HEK293 (cell line): ENCODE measurements at regions not wholly inside any gene's neighbourhood (a gene's known extent, or its start where the extent isn't known, plus 50 kb on each side); places are given as distances from the start of the nearest gene placed in this dataset.

Experiments used
- CTCF ChIA-PET: fragments of 350-600 bp; formaldehyde crosslinking; extraction: SDS; loops from one replicate; lab custom pipeline; 2021; ENCODE audit warnings: antibody characterized with exemption; lab: Yijun Ruan, JAX
- POLR2A ChIA-PET: fragments of 300-600 bp; formaldehyde crosslinking; extraction: SDS; loops from one replicate; lab custom pipeline; 2020; ENCODE audit warnings: antibody characterized with exemption, inconsistent platforms; lab: Yijun Ruan, JAX
- H3K27ac ChIP-seq: fragments of 200-500 bp; sonication (Bioruptor generic); 2 replicates; pipeline ENCODE4 v1.5.1; 2014; ENCODE audit warnings: low read depth, low read length, control low read depth, inconsistent platforms; ENCODE audit errors: extremely low read depth
- H3K36me3 ChIP-seq, 2 experiments: fragments of 200-500 bp in 1 of 2; sonication (Bioruptor generic) in 1 of 2; 1 replicate in 1 of 2; 2 replicates in 1 of 2; pipeline ENCODE4 v1.5.1; 2014 to 2017; ENCODE audit warnings: inconsistent platforms in 2 of 2, low read length in 2 of 2; ENCODE audit not compliant: control insufficient read depth in 2 of 2, insufficient read depth in 1 of 2
- H3K4me1 ChIP-seq: fragments of 200-500 bp; sonication (Bioruptor generic); 2 replicates; pipeline ENCODE4 v1.5.1; 2014; ENCODE audit warnings: mild to moderate bottlenecking, low read length, inconsistent platforms; ENCODE audit not compliant: control insufficient read depth, insufficient read depth
- H3K4me3 ChIP-seq: 2 replicates; pipeline ENCODE4 v1.5.1; 2011; ENCODE audit warnings: low read depth, mild to moderate bottlenecking, control low read depth, low read length, moderate library complexity
- H3K9me3 ChIP-seq: fragments of 200-500 bp; sonication (Bioruptor generic); 2 replicates; pipeline ENCODE4 v1.5.1; 2014; ENCODE audit warnings: low read depth, low read length, inconsistent platforms; ENCODE audit not compliant: control insufficient read depth, insufficient read depth
- KLF7 ChIP-seq: fragments of 450-650 bp; formaldehyde crosslinking; IDR thresholded peaks from 2 replicates; pipeline ENCODE4 v1.5.1; 2016; ENCODE audit warnings: missing biosample characterization, missing genetic modification characterization, borderline replicate concordance
- PRDM1 ChIP-seq: fragments of 450-650 bp; formaldehyde crosslinking; IDR thresholded peaks from 2 replicates; pipeline ENCODE4; 2016; ENCODE audit warnings: missing biosample characterization, missing genetic modification characterization
- SALL2 ChIP-seq: fragments of 450-650 bp; formaldehyde crosslinking; IDR thresholded peaks from 2 replicates; pipeline ENCODE4 v1.5.0; 2017; ENCODE audit warnings: missing biosample characterization, mild to moderate bottlenecking, missing genetic modification characterization, borderline replicate concordance
- TRIM28 ChIP-seq: IDR thresholded peaks from 2 replicates; pipeline ENCODE4 v1.6.1; 2011; ENCODE audit warnings: low read length, control low read depth, borderline replicate concordance
- ZBTB21 ChIP-seq: fragments of 450-650 bp; formaldehyde crosslinking; IDR thresholded peaks from 2 replicates; pipeline ENCODE4 v1.5.1; 2017; ENCODE audit warnings: missing biosample characterization, missing genetic modification characterization
- ZFP3 ChIP-seq: fragments of 450-650 bp; formaldehyde crosslinking; IDR thresholded peaks from 2 replicates; pipeline ENCODE4 v1.5.1; 2016; ENCODE audit warnings: low read depth, missing biosample characterization, missing genetic modification characterization
- ZNF169 ChIP-seq: fragments of 450-650 bp; formaldehyde crosslinking; IDR thresholded peaks from 2 replicates; pipeline ENCODE4 v1.5.1; 2016; ENCODE audit warnings: missing biosample characterization, missing genetic modification characterization
- ZNF184 ChIP-seq: fragments of 450-650 bp; IDR thresholded peaks from 2 replicates; pipeline ENCODE4 v1.5.1; 2018; ENCODE audit warnings: missing biosample characterization, mild to moderate bottlenecking, missing genetic modification characterization
- ZNF2 ChIP-seq: fragments of 450-650 bp; formaldehyde crosslinking; IDR thresholded peaks from 2 replicates; pipeline ENCODE4 v1.5.1; 2016; ENCODE audit warnings: missing biosample characterization, missing genetic modification characterization
- ZNF23 ChIP-seq: fragments of 450-650 bp; formaldehyde crosslinking; IDR thresholded peaks from 2 replicates; pipeline ENCODE4 v1.5.1; 2016; ENCODE audit warnings: missing biosample characterization, missing genetic modification characterization, borderline replicate concordance
- ZNF335 ChIP-seq: fragments of 450-650 bp; formaldehyde crosslinking; conservative IDR thresholded peaks from 2 replicates; pipeline ENCODE4 v1.5.1; 2016; ENCODE audit warnings: missing biosample characterization, missing genetic modification characterization
- ZNF366 ChIP-seq: fragments of 450-650 bp; formaldehyde crosslinking; conservative IDR thresholded peaks from 2 replicates; pipeline ENCODE4 v1.5.1; 2016; ENCODE audit warnings: missing biosample characterization, missing genetic modification characterization
- ZNF423 ChIP-seq: fragments of 450-650 bp; formaldehyde crosslinking; IDR thresholded peaks from 2 replicates; pipeline ENCODE4 v1.5.1; 2016; ENCODE audit warnings: missing biosample characterization, missing genetic modification characterization
- ZNF433 ChIP-seq: fragments of 450-650 bp; formaldehyde crosslinking; IDR thresholded peaks from 2 replicates; pipeline ENCODE4 v1.5.1; 2016; ENCODE audit warnings: missing biosample characterization, missing genetic modification characterization, low read depth
- ZNF510 ChIP-seq: fragments of 450-650 bp; formaldehyde crosslinking; IDR thresholded peaks from 2 replicates; pipeline ENCODE4 v1.5.1; 2018; ENCODE audit warnings: mild to moderate bottlenecking, missing genetic modification characterization, missing biosample characterization; ENCODE audit not compliant: insufficient replicate concordance
- ZNF514 ChIP-seq: fragments of 450-650 bp; formaldehyde crosslinking; IDR thresholded peaks from 2 replicates; pipeline ENCODE4 v1.5.1; 2016; ENCODE audit warnings: missing biosample characterization, missing genetic modification characterization
- ZNF560 ChIP-seq: fragments of 450-650 bp; formaldehyde crosslinking; IDR thresholded peaks from 2 replicates; pipeline ENCODE4 v1.5.1; 2017; ENCODE audit warnings: missing biosample characterization, missing genetic modification characterization, borderline replicate concordance
- ZNF596 ChIP-seq: fragments of 450-650 bp; IDR thresholded peaks from 2 replicates; pipeline ENCODE4 v1.5.0; 2018; ENCODE audit warnings: missing biosample characterization, mild to moderate bottlenecking, missing genetic modification characterization, moderate library complexity
- ZNF664 ChIP-seq: fragments of 450-650 bp; formaldehyde crosslinking; IDR thresholded peaks from 2 replicates; pipeline ENCODE4 v1.5.1; 2016; ENCODE audit warnings: missing biosample characterization, missing genetic modification characterization
- ZNF670 ChIP-seq: fragments of 450-650 bp; formaldehyde crosslinking; IDR thresholded peaks from 2 replicates; pipeline ENCODE4 v1.5.1; 2016; ENCODE audit warnings: missing biosample characterization, missing genetic modification characterization, low read depth
- ZNF791 ChIP-seq: fragments of 450-650 bp; formaldehyde crosslinking; IDR thresholded peaks from 2 replicates; pipeline ENCODE4 v1.5.1; 2016; ENCODE audit warnings: missing biosample characterization, missing genetic modification characterization
- ZNF830 ChIP-seq: fragments of 450-650 bp; IDR thresholded peaks from 2 replicates; pipeline ENCODE4 v1.5.0; 2018; ENCODE audit warnings: missing biosample characterization, missing genetic modification characterization, low read depth, mild to moderate bottlenecking, moderate library complexity
- TF ChIP-seq, protein P1 (sequence below): fragments of 450-650 bp; formaldehyde crosslinking; IDR thresholded peaks from 2 replicates; pipeline ENCODE4 v1.5.1; 2016; ENCODE audit warnings: missing biosample characterization, missing genetic modification characterization
- TF ChIP-seq, protein P2 (sequence below): fragments of 450-650 bp; formaldehyde crosslinking; IDR thresholded peaks from 2 replicates; pipeline ENCODE4 v1.5.1; 2017; ENCODE audit warnings: missing biosample characterization, missing genetic modification characterization
- TF ChIP-seq, protein P3 (sequence below): fragments of 450-650 bp; formaldehyde crosslinking; IDR thresholded peaks from 2 replicates; pipeline ENCODE4 v1.5.1; 2017; ENCODE audit warnings: missing biosample characterization, missing genetic modification characterization

DNA sequence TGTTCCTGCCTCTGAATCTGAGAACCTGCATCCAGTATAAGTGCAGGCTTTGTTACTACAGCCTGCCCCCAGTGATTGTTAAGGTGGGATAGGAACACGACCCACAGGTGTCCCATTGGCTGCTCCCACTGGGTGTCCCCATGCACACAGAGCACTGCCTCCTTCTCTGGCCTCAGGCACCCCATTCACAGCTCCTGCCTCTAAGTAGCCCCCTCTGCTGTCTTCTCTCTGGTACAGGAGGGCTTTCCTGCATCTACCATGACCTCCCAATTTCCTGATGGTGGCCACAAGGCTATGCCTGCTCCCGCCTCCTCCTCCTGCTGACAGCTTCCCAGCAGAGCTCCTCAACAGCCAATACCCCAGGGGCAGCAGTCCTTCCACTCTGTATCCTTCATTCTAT lies 238.6 kb upstream of the TMC3 start:
- no peaks in the 10 kb centered on the region for H3K9me3 ChIP-seq

GRCh38 chr15:81611679-81612078 lies 237.7 kb upstream of the TMC3 start:
- Histone ChIP-seq H3K36me3 (no peaks in the 10 kb centered on the region), H3K27ac (no peak overlapping the region), H3K4me1 (peaks cover 8% of the 10 kb centered on the region), H3K4me3 (no peak overlapping the region), H3K9me3 (no peaks in the 10 kb centered on the region)
- CTCF ChIA-PET = interaction anchor here (0.6 kb wide), 1 partner anchor 1154 kb away, joined by 4 read pairs; no protein-coding TSS in a partner anchor
- peak; percentile 51; the same call in 1 of the 2 replicates for TF ChIP-seq ZNF664 (tag by site-specific recombination)
- TF ChIP-seq ZNF510 (tag by site-specific recombination) = no peak
- POLR2A ChIA-PET = no interaction called here

More for the DNA sequence above, 238.6 kb upstream of the TMC3 start:
- H3K36me3 ChIP-seq = no peaks in the 10 kb centered on the region
- no peak overlapping the region for H3K4me3 ChIP-seq
- peaks cover 8% of the 10 kb centered on the region for H3K4me1 ChIP-seq
- TF ChIP-seq, protein P1, sequence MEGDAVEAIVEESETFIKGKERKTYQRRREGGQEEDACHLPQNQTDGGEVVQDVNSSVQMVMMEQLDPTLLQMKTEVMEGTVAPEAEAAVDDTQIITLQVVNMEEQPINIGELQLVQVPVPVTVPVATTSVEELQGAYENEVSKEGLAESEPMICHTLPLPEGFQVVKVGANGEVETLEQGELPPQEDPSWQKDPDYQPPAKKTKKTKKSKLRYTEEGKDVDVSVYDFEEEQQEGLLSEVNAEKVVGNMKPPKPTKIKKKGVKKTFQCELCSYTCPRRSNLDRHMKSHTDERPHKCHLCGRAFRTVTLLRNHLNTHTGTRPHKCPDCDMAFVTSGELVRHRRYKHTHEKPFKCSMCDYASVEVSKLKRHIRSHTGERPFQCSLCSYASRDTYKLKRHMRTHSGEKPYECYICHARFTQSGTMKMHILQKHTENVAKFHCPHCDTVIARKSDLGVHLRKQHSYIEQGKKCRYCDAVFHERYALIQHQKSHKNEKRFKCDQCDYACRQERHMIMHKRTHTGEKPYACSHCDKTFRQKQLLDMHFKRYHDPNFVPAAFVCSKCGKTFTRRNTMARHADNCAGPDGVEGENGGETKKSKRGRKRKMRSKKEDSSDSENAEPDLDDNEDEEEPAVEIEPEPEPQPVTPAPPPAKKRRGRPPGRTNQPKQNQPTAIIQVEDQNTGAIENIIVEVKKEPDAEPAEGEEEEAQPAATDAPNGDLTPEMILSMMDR (tag by site-specific recombination) = peak; percentile 59
- no peak for TF ChIP-seq SALL2 (tag by site-specific recombination)
- ChIA-PET POLR2A (no interaction called here), CTCF (interaction anchor here (1.2 kb wide), 1 partner anchor 255 kb away, joined by 3 read pairs; no protein-coding TSS in a partner anchor)
- no peak overlapping the region for H3K27ac ChIP-seq

- no peaks in the 10 kb centered on the region for H3K9me3 ChIP-seq
- H3K4me1 ChIP-seq = peaks cover 11% of the 10 kb centered on the region
- POLR2A ChIA-PET = no interaction called here
- no peaks in the 10 kb centered on the region for H3K36me3 ChIP-seq
- H3K4me3 ChIP-seq = no peak overlapping the region
- CTCF ChIA-PET = interaction anchor here (0.6 kb wide), 1 partner anchor 206 kb away, joined by 3 read pairs; no protein-coding TSS in a partner anchor
- TF ChIP-seq ZNF596 (tag by site-specific recombination) = peak; percentile 18; the same call in 1 of the 2 replicates
- peak; percentile 84 for TF ChIP-seq ZNF366 (tag by site-specific recombination)
- TF ChIP-seq PRDM1 (tag by site-specific recombination) = peak; percentile 88
- TF ChIP-seq TRIM28 = no peak
- TF ChIP-seq ZBTB21 (tag by site-specific recombination) = no peak
- H3K27ac ChIP-seq = no peak overlapping the region
These were observed 234.4 kb upstream of the TMC3 start for GRCh38 chr15:81608309-81608829.

- POLR2A ChIA-PET = no interaction called here
- Histone ChIP-seq H3K36me3 (no peaks in the 10 kb centered on the region), H3K4me1 (peaks cover 11% of the 10 kb centered on the region), H3K27ac (no peak overlapping the region), H3K4me3 (no peak overlapping the region), H3K9me3 (no peaks in the 10 kb centered on the region; the same call in 1 of the 2 replicates)
- CTCF ChIA-PET = no interaction called here
- no peak for TF ChIP-seq ZNF184
- TF ChIP-seq ZNF169 = no peak
- no peak for TF ChIP-seq ZNF791
- peak; percentile 39 for TF ChIP-seq ZNF335 (tag by site-specific recombination)
- TF ChIP-seq ZNF830 = no peak
- TF ChIP-seq ZNF2 (tag by site-specific recombination) = no peak
- TF ChIP-seq ZNF560 (tag by site-specific recombination) = no peak
- no peak for TF ChIP-seq ZNF23 (tag by site-specific recombination)
- no peak for TF ChIP-seq ZNF423 (tag by site-specific recombination)
- no peak for TF ChIP-seq ZFP3 (tag by site-specific recombination)
- TF ChIP-seq ZNF670 (tag by site-specific recombination) = no peak
- TF ChIP-seq, protein P2, sequence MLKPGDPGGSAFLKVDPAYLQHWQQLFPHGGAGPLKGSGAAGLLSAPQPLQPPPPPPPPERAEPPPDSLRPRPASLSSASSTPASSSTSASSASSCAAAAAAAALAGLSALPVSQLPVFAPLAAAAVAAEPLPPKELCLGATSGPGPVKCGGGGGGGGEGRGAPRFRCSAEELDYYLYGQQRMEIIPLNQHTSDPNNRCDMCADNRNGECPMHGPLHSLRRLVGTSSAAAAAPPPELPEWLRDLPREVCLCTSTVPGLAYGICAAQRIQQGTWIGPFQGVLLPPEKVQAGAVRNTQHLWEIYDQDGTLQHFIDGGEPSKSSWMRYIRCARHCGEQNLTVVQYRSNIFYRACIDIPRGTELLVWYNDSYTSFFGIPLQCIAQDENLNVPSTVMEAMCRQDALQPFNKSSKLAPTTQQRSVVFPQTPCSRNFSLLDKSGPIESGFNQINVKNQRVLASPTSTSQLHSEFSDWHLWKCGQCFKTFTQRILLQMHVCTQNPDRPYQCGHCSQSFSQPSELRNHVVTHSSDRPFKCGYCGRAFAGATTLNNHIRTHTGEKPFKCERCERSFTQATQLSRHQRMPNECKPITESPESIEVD (tag by site-specific recombination) = peak; percentile 27; the same call in 1 of the 2 replicates
- TF ChIP-seq ZNF433 (tag by site-specific recombination) = no peak
- TF ChIP-seq, protein P3, sequence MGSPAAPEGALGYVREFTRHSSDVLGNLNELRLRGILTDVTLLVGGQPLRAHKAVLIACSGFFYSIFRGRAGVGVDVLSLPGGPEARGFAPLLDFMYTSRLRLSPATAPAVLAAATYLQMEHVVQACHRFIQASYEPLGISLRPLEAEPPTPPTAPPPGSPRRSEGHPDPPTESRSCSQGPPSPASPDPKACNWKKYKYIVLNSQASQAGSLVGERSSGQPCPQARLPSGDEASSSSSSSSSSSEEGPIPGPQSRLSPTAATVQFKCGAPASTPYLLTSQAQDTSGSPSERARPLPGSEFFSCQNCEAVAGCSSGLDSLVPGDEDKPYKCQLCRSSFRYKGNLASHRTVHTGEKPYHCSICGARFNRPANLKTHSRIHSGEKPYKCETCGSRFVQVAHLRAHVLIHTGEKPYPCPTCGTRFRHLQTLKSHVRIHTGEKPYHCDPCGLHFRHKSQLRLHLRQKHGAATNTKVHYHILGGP (tag by site-specific recombination) = no peak
- TF ChIP-seq ZNF514 (tag by site-specific recombination) = no peak
- TF ChIP-seq KLF7 = no peak
These were observed 230.7 kb upstream of the TMC3 start for GRCh38 chr15:81604713-81605112.
